ENCODE measurements at regions not wholly inside any gene's neighbourhood (a gene's known extent, or its start where the extent isn't known, plus 50 kb on each side); places are given as distances from the start of the nearest gene placed in this dataset.

DNA sequence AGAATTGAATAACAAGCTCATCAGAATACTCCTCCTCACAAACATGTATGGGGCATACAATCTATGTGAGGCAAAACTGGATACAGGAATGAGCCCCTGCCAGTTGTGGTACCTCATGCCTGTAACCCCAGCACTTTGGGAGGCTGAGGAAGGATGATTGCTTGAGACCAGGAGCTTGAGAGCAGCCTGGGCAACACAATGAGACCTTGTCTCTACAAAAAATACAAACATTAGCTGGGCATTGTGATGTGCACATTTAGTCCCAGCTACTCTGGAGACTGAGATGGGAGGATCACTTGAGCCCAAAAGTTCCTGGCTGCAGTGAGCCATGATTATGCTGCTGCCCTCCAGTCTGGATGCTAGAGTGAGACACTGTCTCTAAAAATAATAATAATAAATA is 611.0 kb downstream of the NLGN4X start:
- TF ChIP-seq EP300 (IDR thresholded peaks at IDR 0.05) (no peak), CTCF (IDR thresholded peaks at IDR 0.05) (no peak), POLR2A (IDR thresholded peaks at IDR 0.05) (no peak)

Measured in sigmoid colon (tissue), 4 donors.